Activated T-cell treated with anti-CD3 and anti-CD28 coated beads, Interleukin-2, amount 50 U/mL, for 72 hours (primary cell): ENCODE measurements at regions not wholly inside any gene's neighbourhood (a gene's known extent, or its start where the extent isn't known, plus 50 kb on each side); places are given as distances from the start of the nearest gene placed in this dataset.
"Not testable (repeated sequence)": the region's sequence is repeated elsewhere in the genome, so short reads cannot be mapped to it uniquely, and the experiment has no call there.

ENCODE experiments used
- ATAC-seq, 2 donors: fragments of 150-1000 bp; cut with Tn5 transposase; replicated peaks in 1 of 2; 2 replicates each; pipeline ENCODE4 v1.10.0; 2021; ENCODE audit warnings: moderate library complexity in 2 of 2, mild to moderate bottlenecking in 1 of 2
- DNase-seq, 2 donors: peaks; one replicate each; pipeline ENCODE4 v3.0.0; 2021 to 2022; ENCODE audit warnings: mixed read lengths in 1 of 2
- H3K27ac Mint-ChIP-seq: one replicate; pipeline ENCODE4 v1.8.0; 2022; ENCODE audit warnings: mild to moderate bottlenecking, moderate library complexity, mixed read lengths
- H3K27me3 Mint-ChIP-seq: one replicate; pipeline ENCODE4 v1.8.0; 2022; ENCODE audit warnings: low read depth, mixed read lengths
- H3K36me3 Mint-ChIP-seq, 2 donors: one replicate each; pipeline ENCODE4 v1.8.0; 2022; ENCODE audit warnings: mixed read lengths in 2 of 2, mild to moderate bottlenecking in 1 of 2; ENCODE audit not compliant: insufficient read depth in 2 of 2
- H3K4me1 Mint-ChIP-seq: one replicate; pipeline ENCODE4 v1.8.0; 2022; ENCODE audit warnings: low read depth, mixed read lengths
- H3K4me3 Mint-ChIP-seq, 2 donors: one replicate each; pipeline ENCODE4 v1.8.0; 2022; ENCODE audit warnings: mild to moderate bottlenecking in 2 of 2, mixed read lengths in 2 of 2, moderate library complexity in 2 of 2
- H3K9me3 Mint-ChIP-seq, 2 donors: one replicate each; pipeline ENCODE4 v1.8.0; 2022; ENCODE audit warnings: mixed read lengths in 2 of 2

- Mint-ChIP-seq H3K27me3 (no peaks in the 10 kb centered on the region), H3K9me3 (peaks cover 8 to 12% of the 10 kb centered on the region in 2 donors), H3K36me3 (no peaks in the 10 kb centered on the region), H3K27ac (no peak overlapping the region), H3K4me3 (no peak overlapping the region), H3K4me1 (no peaks in the 10 kb centered on the region)
- ATAC-seq (no peak), DNase-seq (no peak)
These were observed 1355.9 kb downstream of the SI start for GRCh38 chr3:163722405-163722804.

DNA sequence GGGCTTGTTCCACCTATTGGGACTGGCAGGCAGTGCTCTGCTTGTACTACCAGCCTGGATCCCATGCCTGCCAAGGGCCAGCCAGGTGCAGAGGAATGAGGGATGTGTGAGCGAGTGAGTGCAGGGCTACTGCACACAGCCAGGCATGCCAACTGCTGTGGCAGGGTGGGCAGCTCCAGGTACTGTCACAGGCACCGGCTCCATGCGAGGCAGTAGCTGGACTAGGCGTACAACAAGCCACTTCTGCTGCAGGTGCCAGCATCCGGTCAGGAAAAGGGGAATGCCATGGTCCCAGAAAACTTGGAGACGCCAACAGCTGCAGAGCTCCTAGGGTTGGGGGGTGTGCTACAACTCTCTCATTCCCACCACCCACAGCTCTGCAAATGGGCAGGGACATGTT lies 1356.7 kb downstream of the SI start:
- Mint-ChIP-seq H3K4me3 (no peak overlapping the region), H3K36me3 (no peaks in the 10 kb centered on the region), H3K9me3 (peaks cover 8 to 16% of the 10 kb centered on the region in 2 donors), H3K27me3 (no peaks in the 10 kb centered on the region), H3K4me1 (no peaks in the 10 kb centered on the region), H3K27ac (no peak overlapping the region)
- ATAC-seq, result no peak
- DNase-seq, result no peak

DNA sequence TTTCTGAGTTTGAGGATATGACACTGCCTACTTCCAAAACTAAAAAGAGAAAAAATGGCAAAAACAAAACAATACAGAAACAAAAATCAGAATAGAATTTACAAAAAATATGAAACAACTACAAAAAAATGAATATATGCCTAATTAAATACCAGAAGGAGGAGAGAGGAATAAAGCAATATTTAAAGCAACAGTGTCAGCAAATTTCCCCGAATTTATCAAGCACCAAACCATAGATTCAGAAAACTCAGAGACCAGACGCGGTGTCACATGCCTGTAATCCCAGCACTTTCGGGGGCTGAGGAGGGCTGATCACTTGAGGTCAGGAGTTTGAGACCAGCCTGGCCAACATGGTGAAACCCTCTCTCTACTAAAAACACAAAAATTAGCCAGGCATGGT lies 1360.9 kb downstream of the SI start:
- Mint-ChIP-seq H3K27ac (no peak overlapping the region), H3K27me3 (no peaks in the 10 kb centered on the region), H3K36me3 (peaks cover 0 to 1% of the 10 kb centered on the region in 2 donors), H3K9me3 (peaks cover 5 to 15% of the 10 kb centered on the region in 2 donors), H3K4me3 (no peak overlapping the region), H3K4me1 (no peaks in the 10 kb centered on the region)
- DNase-seq (no peak), ATAC-seq (no peak)

GRCh38 chr3:163708428-163708827 lies 1369.9 kb downstream of the SI start:
- Mint-ChIP-seq H3K9me3 (peaks cover 6 to 8% of the 10 kb centered on the region in 2 donors), H3K4me1 (no peaks in the 10 kb centered on the region), H3K27ac (no peak overlapping the region), H3K4me3 (no peak overlapping the region), H3K36me3 (no peaks in the 10 kb centered on the region), H3K27me3 (no peaks in the 10 kb centered on the region)
- ATAC-seq, result no peak
- no peak for DNase-seq

DNA sequence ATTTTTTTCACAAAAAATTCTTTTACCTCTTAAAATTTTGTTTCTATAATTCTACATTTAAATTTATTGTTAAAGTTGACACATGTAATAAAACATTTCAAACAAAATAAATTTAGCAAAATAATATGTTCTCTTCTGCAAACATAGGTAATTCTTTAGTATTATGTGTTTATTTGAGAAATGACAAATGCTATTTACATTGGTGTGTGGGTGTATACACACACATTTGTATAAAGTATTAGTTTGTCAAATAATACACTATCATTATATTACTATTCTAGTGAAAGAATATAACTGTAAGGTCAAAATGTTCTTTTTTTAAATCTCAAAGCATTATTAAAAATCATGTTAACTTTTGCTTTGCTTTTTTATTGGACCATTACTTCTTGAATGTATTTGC lies 1370.6 kb downstream of the SI start:
- H3K27me3 Mint-ChIP-seq, result no peaks in the 10 kb centered on the region
- H3K27ac Mint-ChIP-seq, result no peak overlapping the region
- DNase-seq, result no peak
- H3K36me3 Mint-ChIP-seq, result no peaks in the 10 kb centered on the region
- peaks cover 6 to 8% of the 10 kb centered on the region in 2 donors for H3K9me3 Mint-ChIP-seq
- ATAC-seq, result no peak
- no peak overlapping the region for H3K4me3 Mint-ChIP-seq
- no peaks in the 10 kb centered on the region for H3K4me1 Mint-ChIP-seq

GRCh38 chr3:163698221-163698620 lies 1380.1 kb downstream of the SI start:
- not testable (repeated sequence) for H3K4me3 Mint-ChIP-seq, H3K27ac Mint-ChIP-seq, DNase-seq, H3K27me3 Mint-ChIP-seq, H3K36me3 Mint-ChIP-seq, ATAC-seq, H3K4me1 Mint-ChIP-seq
- H3K9me3 Mint-ChIP-seq, result peaks cover 14 to 15% of the 10 kb centered on the region in 2 donors

GRCh38 chr3:163692494-163692893 lies 1385.8 kb downstream of the SI start:
- peaks cover 9 to 11% of the 10 kb centered on the region in 2 donors for H3K9me3 Mint-ChIP-seq
- H3K36me3 Mint-ChIP-seq, result no peaks in the 10 kb centered on the region
- no peaks in the 10 kb centered on the region for H3K4me1 Mint-ChIP-seq
- ATAC-seq (no peak), DNase-seq (no peak)
- H3K27ac Mint-ChIP-seq, result no peak overlapping the region
- H3K27me3 Mint-ChIP-seq, result no peaks in the 10 kb centered on the region
- no peak overlapping the region for H3K4me3 Mint-ChIP-seq

GRCh38 chr3:163684651-163685050 lies 1393.6 kb downstream of the SI start:
- H3K36me3 Mint-ChIP-seq, result no peaks in the 10 kb centered on the region
- H3K4me3 Mint-ChIP-seq, result no peak overlapping the region
- H3K27ac Mint-ChIP-seq, result no peak overlapping the region
- DNase-seq (no peak), ATAC-seq (no peak)
- H3K27me3 Mint-ChIP-seq, result no peaks in the 10 kb centered on the region
- H3K9me3 Mint-ChIP-seq, result peaks cover 2 to 6% of the 10 kb centered on the region in 2 donors
- H3K4me1 Mint-ChIP-seq, result no peaks in the 10 kb centered on the region

GRCh38 chr3:163672954-163673353 lies 1405.3 kb downstream of the SI start:
- no peak for ATAC-seq
- no peaks in the 10 kb centered on the region for H3K4me1 Mint-ChIP-seq
- no peaks in the 10 kb centered on the region for H3K27me3 Mint-ChIP-seq
- H3K27ac Mint-ChIP-seq, result no peak overlapping the region
- DNase-seq, result no peak
- H3K9me3 Mint-ChIP-seq, result peaks cover 6 to 18% of the 10 kb centered on the region in 2 donors
- H3K36me3 Mint-ChIP-seq, result no peaks in the 10 kb centered on the region
- no peak overlapping the region for H3K4me3 Mint-ChIP-seq

DNA sequence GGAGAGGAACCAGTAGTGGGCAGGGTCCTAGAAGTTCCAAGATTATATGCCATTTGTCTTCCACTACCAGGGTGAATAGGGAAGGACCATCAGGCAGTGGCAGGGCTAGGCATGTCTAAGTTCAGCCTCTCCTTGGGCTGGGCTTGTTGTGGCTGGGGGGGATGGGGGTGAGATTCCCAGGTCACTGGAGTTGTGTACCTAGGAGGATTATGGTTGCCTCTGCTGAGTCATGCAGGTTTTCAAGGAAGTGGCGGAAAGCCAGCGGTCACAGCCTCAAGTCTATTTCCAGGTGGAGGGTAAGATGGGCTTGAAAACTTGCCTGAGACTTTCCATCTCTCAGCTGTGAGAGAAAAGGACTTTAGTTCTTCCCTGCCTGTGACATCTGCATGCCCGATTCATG lies 1407.1 kb downstream of the SI start:
- Mint-ChIP-seq H3K4me3 (no peak overlapping the region), H3K27ac (no peak overlapping the region), H3K27me3 (no peaks in the 10 kb centered on the region), H3K4me1 (no peaks in the 10 kb centered on the region), H3K36me3 (no peaks in the 10 kb centered on the region), H3K9me3 (peaks cover 4 to 21% of the 10 kb centered on the region in 2 donors)
- ATAC-seq (no peak), DNase-seq (no peak)

DNA sequence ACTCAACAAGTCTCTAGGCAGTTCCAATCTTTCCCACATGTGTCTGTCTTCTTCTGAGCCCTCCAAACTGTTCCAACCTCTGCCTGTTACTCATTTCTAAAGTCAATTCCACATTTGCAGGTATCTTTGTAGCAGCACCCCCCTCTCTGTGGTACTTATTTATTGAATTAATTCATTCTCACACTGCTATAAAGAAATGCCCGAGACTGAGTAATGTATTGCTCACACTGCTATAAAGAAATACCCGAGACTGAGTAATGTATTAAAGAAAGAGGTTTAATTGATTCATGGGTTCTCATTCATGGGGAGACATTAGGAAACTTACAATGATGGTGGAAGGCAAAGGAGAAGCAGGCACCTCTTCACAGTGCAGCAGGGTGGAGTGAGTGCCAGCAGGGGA lies 1413.8 kb downstream of the SI start:
- Mint-ChIP-seq H3K4me3 (no peak overlapping the region), H3K27ac (no peak overlapping the region), H3K4me1 (no peaks in the 10 kb centered on the region), H3K36me3 (no peaks in the 10 kb centered on the region), H3K27me3 (no peaks in the 10 kb centered on the region), H3K9me3 (peaks cover 5 to 24% of the 10 kb centered on the region in 2 donors)
- ATAC-seq, result no peak
- no peak for DNase-seq

DNA sequence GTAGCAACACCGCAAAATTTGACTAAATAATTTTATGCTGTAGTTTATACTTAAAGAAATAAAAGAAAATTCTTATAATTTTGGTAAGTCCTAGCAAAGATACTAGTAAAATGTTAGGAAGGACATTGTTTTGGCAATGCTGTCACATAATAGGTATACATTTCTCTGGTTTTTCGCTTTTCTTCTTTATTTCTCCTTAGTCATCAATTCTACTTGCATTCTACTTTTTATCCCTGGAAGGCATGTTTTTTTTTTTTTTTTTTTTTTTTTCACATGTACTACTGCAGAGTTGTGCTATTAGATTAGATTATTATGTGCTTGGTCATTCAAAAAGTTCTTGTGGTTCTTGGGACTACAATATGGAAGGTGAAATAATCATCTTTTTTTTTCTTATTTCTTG lies 1421.2 kb downstream of the SI start:
- Mint-ChIP-seq H3K27me3 (no peaks in the 10 kb centered on the region), H3K9me3 (peaks cover 7 to 9% of the 10 kb centered on the region in 2 donors), H3K4me1 (no peaks in the 10 kb centered on the region), H3K27ac (no peak overlapping the region), H3K36me3 (peaks cover 0 to 1% of the 10 kb centered on the region in 2 donors), H3K4me3 (no peak overlapping the region)
- no peak for ATAC-seq
- DNase-seq, result no peak

- H3K9me3 Mint-ChIP-seq, result peaks cover 7 to 11% of the 10 kb centered on the region in 2 donors
- ATAC-seq (no peak), DNase-seq (no peak)
- H3K27ac Mint-ChIP-seq, result no peak overlapping the region
- H3K27me3 Mint-ChIP-seq, result no peaks in the 10 kb centered on the region
- peaks cover 0 to 1% of the 10 kb centered on the region in 2 donors for H3K36me3 Mint-ChIP-seq
- H3K4me1 Mint-ChIP-seq, result no peaks in the 10 kb centered on the region
- H3K4me3 Mint-ChIP-seq, result no peak overlapping the region
These were observed 1423.3 kb downstream of the SI start for GRCh38 chr3:163655021-163655420.

GRCh38 chr3:163644172-163644571 lies 1434.1 kb downstream of the SI start:
- H3K27me3 Mint-ChIP-seq, result no peaks in the 10 kb centered on the region
- H3K4me3 Mint-ChIP-seq, result no peak overlapping the region
- no peak for DNase-seq
- H3K27ac Mint-ChIP-seq, result no peak overlapping the region
- H3K9me3 Mint-ChIP-seq, result peaks cover 4 to 7% of the 10 kb centered on the region in 2 donors
- H3K4me1 Mint-ChIP-seq, result no peaks in the 10 kb centered on the region
- no peak for ATAC-seq
- H3K36me3 Mint-ChIP-seq, result no peaks in the 10 kb centered on the region
